HepG2 (cell line): ENCODE measurements at regions not wholly inside any gene's neighbourhood (a gene's known extent, or its start where the extent isn't known, plus 50 kb on each side); places are given as distances from the start of the nearest gene placed in this dataset.

Experiments
- ATAC-seq: fragments of 200-7000 bp; cut with Tn5 transposase; 3 replicates; pipeline ENCODE4 v1.9.1; 2020; ENCODE audit warnings: mild to moderate bottlenecking, moderate library complexity
- BruUV-seq: library from RNA; stranded (reverse); fragments of 400-500 nt; replicated peaks from 2 replicates; lab custom pipeline; 2021; lab: Mats Ljungman, UMichigan
- CTCF ChIA-PET: fragments of 300-600 bp; formaldehyde crosslinking; extraction: SDS; loops from one replicate; lab custom pipeline; 2021; ENCODE audit warnings: low total read pairs, inconsistent platforms, low intra/inter-chr PET ratio; lab: Yijun Ruan, JAX
- POLR2A ChIA-PET: fragments of 350-600 bp; sonication (Branson Sonifier 250); formaldehyde crosslinking; loops from one replicate; lab custom pipeline; 2020; ENCODE audit warnings: antibody characterized with exemption, inconsistent platforms; lab: Yijun Ruan, JAX
- DNase-seq: peaks from one replicate; pipeline ENCODE4 v3.0.0-alpha.2; 2015; ENCODE audit warnings: low spot score
- FAIRE-seq: peaks from 3 replicates; lab custom pipeline; 2011; peaks lifted over from hg19 to GRCh38; lab: Jason Lieb, UNC
- H2AFZ ChIP-seq: one replicate; pipeline ENCODE4 v1.6.1; 2011; ENCODE audit warnings: low read length, inconsistent platforms
- H3K27ac ChIP-seq: fragments of 300-600 bp; 3 replicates; pipeline ENCODE4 v1.8.0; 2011; ENCODE audit warnings: mixed run types, mild to moderate bottlenecking, mixed read lengths, low read length, inconsistent platforms; ENCODE audit not compliant: insufficient read depth; ENCODE audit errors: extremely low read length
- H3K27me3 ChIP-seq, 2 experiments: fragments of 200-600 bp in 1 of 2; 2 replicates in 1 of 2; 3 replicates in 1 of 2; pipeline versions ENCODE4 v1.6.0 to v1.8.0; 2011; ENCODE audit warnings: low read length in 2 of 2, mild to moderate bottlenecking in 2 of 2, moderate library complexity in 2 of 2, inconsistent platforms in 1 of 2; ENCODE audit not compliant: insufficient read depth in 2 of 2, control insufficient read depth in 1 of 2
- H3K36me3 ChIP-seq, 2 experiments: fragments of 200-600 bp in 1 of 2; replicated peaks in 1 of 2; 2 replicates in 1 of 2; 3 replicates in 1 of 2; pipeline versions ENCODE4 v1.5.1 to v1.8.0; 2011; ENCODE audit warnings: low read length in 2 of 2, inconsistent platforms in 1 of 2; ENCODE audit not compliant: insufficient read depth in 2 of 2, control insufficient read depth in 1 of 2
- H3K4me1 ChIP-seq: 2 replicates; pipeline ENCODE4 v1.5.1; 2012; ENCODE audit warnings: low read length, inconsistent platforms; ENCODE audit not compliant: insufficient read depth
- H3K4me2 ChIP-seq: 2 replicates; pipeline ENCODE4 v1.6.0; 2011; ENCODE audit warnings: low read depth, low read length, inconsistent platforms
- H3K4me3 ChIP-seq, 3 experiments: fragments of 200-600 bp in 1 of 3; sonication (generic), shearing (Covaris generic) in 1 of 3; replicated peaks in 1 of 3; 2 replicates each; pipeline ENCODE4 v1.5.1; 2011 to 2016; ENCODE audit warnings: low read length in 3 of 3, inconsistent platforms in 2 of 3, low read depth in 2 of 3, mild to moderate bottlenecking in 2 of 3, control low read depth in 1 of 3, mixed read lengths in 1 of 3; ENCODE audit not compliant: insufficient read depth in 1 of 3
- H3K79me2 ChIP-seq: one replicate; pipeline ENCODE4 v1.6.1; 2011; ENCODE audit warnings: low read length, inconsistent platforms; ENCODE audit not compliant: insufficient read depth
- H3K9ac ChIP-seq: 2 replicates; pipeline ENCODE4 v1.6.0; 2011; ENCODE audit warnings: mild to moderate bottlenecking, low read depth, low read length, inconsistent platforms; ENCODE audit not compliant: insufficient read depth
- H3K9me3 ChIP-seq: 2 replicates; pipeline ENCODE4 v1.5.1; 2012; ENCODE audit warnings: mild to moderate bottlenecking, low read length
- H4K20me1 ChIP-seq: 2 replicates; pipeline ENCODE4 v1.6.0; 2011; ENCODE audit warnings: inconsistent platforms, mild to moderate bottlenecking, low read length, moderate library complexity; ENCODE audit not compliant: insufficient read depth
- GTF2F1 ChIP-seq: fragments of 150-350 bp; IDR thresholded peaks from 2 replicates; pipeline ENCODE4 v1.6.1; 2014; ENCODE audit warnings: low read length
- NR2F2 ChIP-seq: IDR thresholded peaks from 2 replicates; pipeline ENCODE4 v1.6.1; 2012; ENCODE audit warnings: low read depth, inconsistent platforms, borderline replicate concordance
- SETDB1 ChIP-seq: sonication (generic); formaldehyde crosslinking; IDR thresholded peaks from 2 replicates; pipeline ENCODE4 v1.5.1; 2020; ENCODE audit warnings: missing genetic modification reagents, mild to moderate bottlenecking, borderline replicate concordance
- ZBTB7A ChIP-seq: sonication (generic); formaldehyde crosslinking; IDR thresholded peaks from 2 replicates; pipeline ENCODE4 v1.8.0; 2022; ENCODE audit warnings: mild to moderate bottlenecking, missing genetic modification reagents
- ZC3H13 ChIP-seq: sonication (generic); formaldehyde crosslinking; IDR thresholded peaks from 2 replicates; pipeline ENCODE4 v1.8.1; 2023; ENCODE audit warnings: mild to moderate bottlenecking, missing genetic modification reagents, moderate library complexity
- ZNF20 ChIP-seq: sonication (generic); formaldehyde crosslinking; IDR thresholded peaks from 2 replicates; pipeline ENCODE4 v1.4.0; 2020; ENCODE audit warnings: mild to moderate bottlenecking, moderate library complexity, missing genetic modification reagents
- ZNF205 ChIP-seq: IDR thresholded peaks from 2 replicates; pipeline ENCODE4 v1.6.1; 2018; ENCODE audit warnings: missing biosample characterization, missing genetic modification reagents
- ZNF546 ChIP-seq: sonication (generic); formaldehyde crosslinking; conservative IDR thresholded peaks from 2 replicates; pipeline ENCODE4 v1.8.1; 2023; ENCODE audit warnings: mild to moderate bottlenecking, missing genetic modification reagents
- ZNF550 ChIP-seq: sonication (generic); formaldehyde crosslinking; IDR thresholded peaks from 2 replicates; pipeline ENCODE4 v1.4.0; 2020; ENCODE audit warnings: mild to moderate bottlenecking, missing genetic modification reagents, borderline replicate concordance
- ZNF83 ChIP-seq: sonication (generic); formaldehyde crosslinking; IDR thresholded peaks from 2 replicates; pipeline ENCODE4 v1.4.0; 2020; ENCODE audit warnings: missing genetic modification reagents, mild to moderate bottlenecking, borderline replicate concordance
- WGBS: methylation state at CpG from one replicate; pipeline ENCODE4 v1.1.6; 2017; ENCODE audit warnings: low lambda C conversion rate; 5-methylcytosine and 5-hydroxymethylcytosine counted together
- in situ Hi-C: cut with HindIII; loops from 2 replicates; pipeline ENCODE4 v1.10.0; 2017; ENCODE audit warnings: low pct_unique_long_range_greater_than_20kb; ENCODE audit not compliant: extremely low pct_ligation_motif_present
- intact Hi-C: fragments of 100-400 bp; cut with micrococcal nuclease; formaldehyde crosslinking; loops from one replicate; pipeline ENCODE4 v1.10.0; 2022; ENCODE audit not compliant: unreplicated experiment

DNA sequence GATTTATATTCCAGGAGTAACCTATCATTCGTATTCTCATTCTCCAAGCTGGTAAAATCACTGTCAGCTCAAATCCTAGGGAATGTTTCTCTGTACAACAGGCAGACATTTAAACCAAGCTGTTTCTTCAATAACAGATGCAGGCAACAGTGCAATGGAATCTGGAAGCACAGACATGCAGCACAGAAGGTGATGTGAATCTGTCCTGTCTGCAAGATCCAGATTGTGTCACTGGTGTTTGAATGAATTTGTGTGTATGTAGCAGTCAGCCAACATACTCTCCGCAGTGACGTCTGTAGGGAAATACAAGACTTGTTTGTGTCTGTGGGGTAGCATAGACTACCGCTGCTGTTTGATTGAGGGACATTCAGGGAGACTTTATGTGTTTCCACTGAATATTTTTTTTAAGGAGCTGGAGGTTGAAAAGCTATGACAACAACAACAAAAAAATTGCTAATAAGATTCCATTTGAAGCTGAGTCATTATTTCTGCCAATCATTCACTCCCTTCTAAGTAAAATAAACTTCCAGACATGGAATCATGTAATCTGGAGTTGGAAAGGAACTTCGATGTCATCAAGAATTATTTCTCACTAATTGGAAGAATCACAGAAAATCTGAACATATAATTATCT is 122.9 kb upstream of the MYO3A start:
- CTCF ChIA-PET: no interaction called here

DNA sequence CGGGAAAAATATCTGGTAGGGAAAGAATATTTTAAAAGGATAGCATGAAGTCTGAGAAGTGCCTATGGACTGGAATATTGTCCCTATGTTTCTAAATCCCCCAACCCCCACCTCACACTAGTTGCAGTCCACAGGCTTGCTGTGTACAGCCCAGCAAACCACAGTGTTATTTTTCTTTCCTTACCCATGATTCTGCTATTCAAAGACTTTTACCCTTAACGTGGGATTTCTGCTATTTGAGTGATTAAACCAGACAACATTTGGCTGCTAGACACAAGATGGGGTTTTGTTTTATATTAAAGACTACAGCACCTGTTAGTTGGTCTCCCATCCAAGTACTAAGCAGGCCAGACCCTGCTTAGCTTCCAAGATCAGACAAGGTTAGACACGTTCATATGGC is 120.5 kb upstream of the MYO3A start:
- 0% methylated on average over 3 of the region's 3 CpGs for WGBS
- ATAC-seq (no peak), DNase-seq (no peak), FAIRE-seq (no peak)
- Histone ChIP-seq H3K4me3 (no peak overlapping the region), H3K9me3 (no peaks in the 10 kb centered on the region), H3K36me3 (no peaks in the 10 kb centered on the region), H3K27me3 (peaks cover 0 to 3% of the 10 kb centered on the region in 2 experiments; a peak in 2 of 5 replicates), H3K79me2 (no peaks in the 10 kb centered on the region), H4K20me1 (no peaks in the 10 kb centered on the region), H3K4me2 (no peak overlapping the region), H2AFZ (no peak overlapping the region), H3K4me1 (no peaks in the 10 kb centered on the region), H3K27ac (no peak overlapping the region), H3K9ac (no peak overlapping the region)
- ChIA-PET CTCF (no interaction called here), POLR2A (no interaction called here)
- no peak for TF ChIP-seq ZNF546
- TF ChIP-seq GTF2F1: no peak
- TF ChIP-seq ZC3H13 (CRISPR knock-in tag): no peak
- TF ChIP-seq ZNF205: no peak
- TF ChIP-seq ZBTB7A: no peak
- no peak for TF ChIP-seq ZNF20
- no peak for TF ChIP-seq ZNF83 (CRISPR knock-in tag)
- TF ChIP-seq SETDB1: no peak
- TF ChIP-seq ZNF550 (CRISPR knock-in tag): no peak
- intact Hi-C loops: no loop called here
- in situ Hi-C loops: no loop called here
- no TSS peak for BruUV-seq

More for the DNA sequence above, 122.9 kb upstream of the MYO3A start:
- in situ Hi-C loops: no loop called here
- no peak overlapping the region for H3K4me2 ChIP-seq
- H3K36me3 ChIP-seq: no peaks in the 10 kb centered on the region
- FAIRE-seq: no peak
- ATAC-seq: no peak
- H3K9me3 ChIP-seq: no peaks in the 10 kb centered on the region
- no peaks in the 10 kb centered on the region for H4K20me1 ChIP-seq
- intact Hi-C loops: no loop called here
- H3K27me3 ChIP-seq: no peaks in the 10 kb centered on the region; a peak in 1 of 5 replicates
- DNase-seq: no peak
- no peak for TF ChIP-seq NR2F2
- H3K4me1 ChIP-seq: no peaks in the 10 kb centered on the region
- no TSS peak for BruUV-seq
- no peak overlapping the region for H3K9ac ChIP-seq
- 4% methylated on average over 5 of the region's 5 CpGs for WGBS
- POLR2A ChIA-PET: no interaction called here
- no peak overlapping the region for H3K4me3 ChIP-seq
- H3K79me2 ChIP-seq: no peaks in the 10 kb centered on the region
- H2AFZ ChIP-seq: no peak overlapping the region
- H3K27ac ChIP-seq: no peak overlapping the region
